ENCODE measurements at regions not wholly inside any gene's neighbourhood (a gene's known extent, or its start where the extent isn't known, plus 50 kb on each side); places are given as distances from the start of the nearest gene placed in this dataset.

DNA sequence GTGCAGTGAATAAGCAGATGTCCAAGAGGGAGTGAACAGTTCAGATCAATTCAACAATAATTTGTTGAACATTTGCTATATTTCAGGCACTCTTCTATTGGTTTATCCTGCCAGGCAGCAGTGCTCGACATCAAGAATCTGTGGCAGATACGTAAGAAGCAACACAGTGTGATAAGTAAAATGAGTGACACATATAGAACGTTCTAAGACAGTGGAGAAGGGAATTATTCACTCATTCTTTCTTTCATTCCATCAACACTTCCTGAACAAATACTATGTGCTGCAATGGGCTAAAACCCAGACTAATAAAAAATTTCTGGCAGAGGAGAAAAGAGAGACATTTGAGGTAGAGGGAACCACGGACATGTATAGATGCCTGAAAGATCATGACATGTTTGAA lies 89.9 kb upstream of the GLIS3 start:
- ATAC-seq (no peak), DNase-seq (no peak)
- intact Hi-C loops (cut with DNase I), result loop anchor here in 1 of 2 donors (10.0 kb wide), 1 partner anchor 95 kb away; no protein-coding TSS in a partner anchor

DNA sequence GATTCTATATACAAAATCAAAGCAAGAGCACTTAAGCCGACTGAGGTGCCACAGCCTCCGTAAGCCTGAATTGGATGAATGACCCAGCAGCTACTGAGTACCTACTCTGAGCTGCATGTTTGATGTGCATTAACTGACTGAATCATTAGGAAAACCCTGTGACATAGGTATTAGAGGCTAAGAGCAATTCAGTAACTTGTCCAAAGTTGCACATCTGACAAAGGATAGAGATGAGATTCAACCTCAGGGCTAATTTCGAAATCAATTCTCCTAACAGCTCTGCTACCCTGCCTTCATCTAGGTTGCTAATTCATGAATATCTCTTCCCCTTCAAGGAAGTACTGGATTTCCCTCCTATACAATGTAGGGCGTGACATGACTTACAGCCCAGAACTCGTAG lies 89.1 kb upstream of the GLIS3 start:
- no peak for DNase-seq
- no peak for ATAC-seq
- intact Hi-C loops (cut with DNase I), result no loop called here

DNA sequence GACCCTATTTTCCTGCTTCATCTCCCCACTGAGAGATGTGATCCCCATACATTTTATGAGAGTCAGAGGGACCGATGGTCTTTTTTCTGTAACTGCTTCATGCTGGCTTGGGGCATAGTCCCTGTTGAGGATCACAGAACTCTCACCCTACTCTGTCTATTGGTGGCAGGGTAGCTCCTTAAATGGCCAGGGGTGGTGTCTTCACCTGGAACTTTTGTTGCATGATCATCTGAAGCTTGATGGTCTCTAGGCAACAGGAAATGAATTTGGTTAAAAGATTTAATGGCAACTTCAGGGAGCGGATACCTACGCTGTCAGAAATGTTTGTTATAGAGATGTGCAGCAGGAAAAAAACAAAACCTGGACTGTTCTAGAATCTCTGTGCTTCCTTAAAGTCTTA lies 87.0 kb upstream of the GLIS3 start:
- intact Hi-C loops (cut with DNase I), result no loop called here
- no peak for ATAC-seq
- DNase-seq, result no peak

DNA sequence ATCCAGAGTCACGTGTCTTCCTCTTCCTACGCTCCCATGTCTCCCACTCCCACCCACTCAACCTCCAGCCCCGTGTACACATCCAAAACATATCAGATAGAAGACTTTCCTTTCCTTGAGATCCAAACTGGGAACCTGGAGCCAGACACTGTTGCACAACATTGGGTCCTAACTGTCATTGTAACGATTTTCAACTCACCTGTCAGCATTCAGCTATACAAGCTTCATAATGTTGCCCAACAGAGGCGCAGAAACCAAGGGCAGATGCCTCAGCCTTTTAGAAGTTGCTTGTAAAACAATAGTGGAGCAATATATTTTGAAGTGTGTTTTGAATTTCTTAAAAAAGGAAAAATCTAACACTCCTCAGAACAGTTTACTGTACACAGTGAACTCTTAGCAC lies 84.9 kb upstream of the GLIS3 start:
- ATAC-seq (no peak), DNase-seq (no peak)
- intact Hi-C loops (cut with DNase I), result loop anchor here in 1 of 2 donors (5.0 kb wide), 1 partner anchor 258 kb away; no protein-coding TSS in a partner anchor

DNA sequence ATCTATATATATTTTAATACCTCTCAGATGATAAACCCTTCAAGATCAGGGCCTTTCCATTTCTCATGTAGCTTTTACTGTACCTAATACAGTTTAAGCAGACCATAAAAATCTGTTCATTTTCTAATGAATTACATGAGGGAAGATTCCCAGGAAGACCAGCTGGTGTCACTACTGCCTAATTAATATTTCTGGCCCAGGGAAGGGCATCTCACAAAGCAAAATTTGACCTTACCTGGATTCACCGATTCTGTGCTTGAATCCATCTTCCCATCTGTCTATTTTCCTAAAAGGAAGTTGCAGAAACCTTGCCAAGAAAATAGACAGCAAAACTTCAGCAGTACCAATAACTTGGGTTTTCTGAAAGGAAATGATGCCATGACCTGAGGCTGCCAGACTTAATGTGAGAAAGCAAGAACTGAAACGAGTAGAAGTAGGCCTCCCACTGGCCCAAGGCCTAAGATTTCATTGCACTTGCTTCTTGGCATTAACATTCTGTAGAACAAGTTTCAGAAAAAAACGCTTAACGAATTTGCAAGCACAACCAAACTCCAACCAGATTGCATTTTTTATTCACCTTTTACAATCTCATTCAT lies 83.0 kb upstream of the GLIS3 start:
- intact Hi-C loops (cut with DNase I), result loop anchor here (2.0 to 5.0 kb wide), 2 partner anchors 256 to 259 kb away; no protein-coding TSS in a partner anchor
- ATAC-seq (peak; percentile 34 to 47), DNase-seq (no peak)

DNA sequence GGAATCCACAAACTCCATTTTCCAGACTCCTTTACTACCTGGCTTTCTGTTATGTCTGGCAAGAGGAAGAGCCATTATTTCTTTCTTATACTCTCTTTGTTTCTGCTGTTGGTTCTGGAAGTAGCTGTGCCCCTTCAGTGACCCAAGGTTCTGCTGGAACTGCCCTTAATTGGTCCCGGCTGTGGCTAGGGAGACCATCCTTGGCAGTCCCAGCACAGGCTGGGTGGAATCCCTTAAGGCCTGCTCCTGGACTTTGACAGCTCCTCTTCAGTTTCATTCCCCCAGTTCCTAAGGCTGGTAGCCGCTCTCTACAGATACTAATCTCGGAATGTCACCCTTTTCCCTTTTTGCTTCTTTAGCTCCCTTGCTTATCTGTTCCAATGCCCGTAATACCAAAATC lies 81.9 kb upstream of the GLIS3 start:
- no peak for DNase-seq
- intact Hi-C loops (cut with DNase I), result loop anchor here (2.0 to 5.0 kb wide), 2 partner anchors 257 to 261 kb away; no protein-coding TSS in a partner anchor

DNA sequence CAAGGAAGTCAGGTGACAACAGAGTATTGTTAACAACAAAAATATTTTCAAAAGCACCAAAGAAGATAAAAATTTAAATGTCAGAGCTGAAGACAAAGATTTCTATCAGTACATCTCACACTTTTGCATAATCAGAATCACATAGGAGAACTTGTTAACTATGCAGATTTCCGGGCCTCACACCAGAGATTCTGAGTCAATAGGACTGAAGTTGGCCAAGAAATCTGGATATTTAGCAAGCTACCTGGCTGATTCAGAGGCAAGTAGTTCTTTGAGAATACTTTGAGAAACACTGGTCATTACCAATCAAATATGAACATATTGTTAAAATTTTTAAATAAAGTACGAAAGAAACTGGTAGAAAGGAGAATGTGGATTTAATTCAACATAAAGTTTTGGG lies 80.5 kb upstream of the GLIS3 start:
- intact Hi-C loops (cut with DNase I), result loop anchor here in 1 of 2 donors (5.0 kb wide), 1 partner anchor 262 kb away; no protein-coding TSS in a partner anchor
- DNase-seq (no peak), ATAC-seq (no peak)

More for the DNA sequence above, 81.9 kb upstream of the GLIS3 start:
- no peak for ATAC-seq

DNA sequence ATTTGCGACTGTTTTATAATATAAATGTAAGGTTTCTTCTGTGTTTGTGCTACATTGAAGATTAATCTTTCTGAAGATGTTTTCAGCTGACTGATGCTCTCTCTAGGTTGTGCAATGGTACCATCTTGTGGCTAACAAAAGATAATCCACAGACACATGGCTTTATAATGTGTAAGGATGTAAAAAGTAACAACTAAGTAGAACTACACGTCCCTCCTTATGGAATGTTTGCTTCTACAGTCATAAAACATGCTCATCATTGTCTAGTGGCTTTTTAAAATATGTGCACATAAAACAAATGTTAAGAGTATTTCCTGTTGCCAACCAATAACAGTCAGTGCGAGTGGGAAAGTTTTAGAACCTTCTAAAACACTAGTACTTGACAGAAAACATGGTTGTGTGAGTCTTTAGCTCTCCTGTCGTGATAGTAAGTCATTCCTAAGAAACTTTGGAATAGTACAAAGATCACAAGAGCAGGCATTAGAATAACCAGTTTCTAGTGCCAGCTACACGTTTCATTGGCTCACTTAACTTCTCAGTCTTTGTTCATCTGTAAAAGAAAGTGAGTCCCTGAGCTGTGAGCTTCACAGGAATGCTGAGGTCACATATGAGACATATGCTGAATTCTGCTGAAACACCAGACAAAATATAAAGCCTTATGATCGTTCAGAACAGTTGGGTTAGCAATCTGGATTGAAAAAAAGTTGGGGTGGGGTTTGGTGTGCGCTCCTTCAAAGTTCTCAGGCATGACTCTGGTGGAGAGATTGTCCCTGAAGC lies 75.7 kb upstream of the GLIS3 start:
- intact Hi-C loops (cut with DNase I), result loop anchor here (2.0 to 10.0 kb wide), 4 partner anchors 61 to 1518 kb away; no protein-coding TSS in a partner anchor
- DNase-seq, result no peak
- ATAC-seq, result peak; percentile 58 to 59

DNA sequence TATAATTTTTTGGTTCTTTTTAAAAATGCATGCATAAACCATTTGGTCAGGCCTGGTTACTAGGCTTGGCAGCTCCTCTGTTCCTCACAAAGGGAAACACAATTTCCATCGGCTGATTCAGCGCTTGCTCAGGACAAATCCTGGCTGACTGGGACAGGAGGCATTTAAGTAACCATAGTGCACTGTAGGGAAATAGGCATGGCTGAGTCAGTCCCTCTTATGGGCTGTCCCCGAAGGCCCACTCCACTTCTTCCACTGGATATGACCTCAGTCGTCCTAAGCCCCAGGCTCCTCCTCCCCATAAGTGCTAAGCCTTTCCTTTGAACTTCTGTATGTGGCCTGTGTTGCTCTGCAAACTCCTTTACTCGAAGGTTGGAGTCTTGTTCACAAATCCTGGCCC lies 71.2 kb upstream of the GLIS3 start:
- intact Hi-C loops (cut with DNase I), result loop anchor here (10.0 kb wide), 2 partner anchors 636 to 1506 kb away; no protein-coding TSS in a partner anchor
- DNase-seq (no peak), ATAC-seq (peak in 1 of 2 donors; percentile 25)

DNA sequence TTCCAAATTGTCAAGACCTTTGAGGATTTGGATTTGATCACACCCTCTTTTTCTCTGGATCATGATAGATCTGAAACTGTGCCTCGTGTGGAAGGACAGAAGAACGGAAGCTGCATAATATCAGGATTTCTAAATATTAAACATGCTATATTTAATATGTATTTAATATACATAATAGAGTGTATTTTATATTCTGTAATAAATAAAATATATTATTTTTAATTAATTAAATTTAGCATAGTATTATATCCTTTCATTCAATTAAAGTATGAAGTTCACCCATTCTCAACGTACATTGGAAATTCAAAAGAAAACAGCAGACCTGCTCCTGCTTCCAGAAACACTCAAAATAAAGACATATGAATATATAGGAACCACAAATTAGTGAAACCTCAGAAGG lies 70.6 kb upstream of the GLIS3 start:
- no peak for ATAC-seq
- no peak for DNase-seq
- intact Hi-C loops (cut with DNase I), result loop anchor here (10.0 kb wide), 2 partner anchors 636 to 1506 kb away; no protein-coding TSS in a partner anchor

DNA sequence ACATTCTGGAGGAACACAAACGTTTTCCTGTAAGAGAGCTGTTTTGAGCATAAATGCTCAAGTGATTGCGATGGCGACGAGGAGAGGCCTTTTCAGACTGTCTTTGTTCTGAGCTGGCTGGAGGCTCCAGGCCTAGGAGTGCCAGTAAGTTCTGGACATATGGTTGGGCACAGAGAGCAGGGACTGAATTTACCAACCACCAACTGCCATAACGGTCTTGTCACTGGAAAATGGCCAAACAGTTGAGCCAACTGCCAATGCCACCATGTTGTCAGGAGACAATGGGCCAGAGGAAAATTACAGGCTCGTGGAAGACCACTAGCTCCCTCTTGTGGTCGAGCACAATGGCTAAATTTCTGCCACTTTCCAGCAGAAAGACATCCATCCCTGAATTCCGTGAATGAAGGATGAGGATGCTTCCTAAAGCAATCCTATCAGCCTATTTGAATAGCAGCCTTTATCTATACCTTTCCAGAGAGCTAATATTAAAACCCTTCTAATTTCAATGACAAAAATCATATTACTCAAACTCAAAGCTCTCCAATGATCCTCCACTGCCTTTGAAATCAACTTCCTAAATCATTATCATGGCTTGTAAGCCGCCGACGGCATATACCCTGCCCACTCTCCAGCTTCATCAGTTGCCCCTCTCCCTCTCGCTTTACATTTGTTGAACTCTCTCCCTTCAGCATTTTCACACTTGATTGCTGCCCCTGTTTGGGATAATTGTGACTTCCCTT lies 66.9 kb upstream of the GLIS3 start:
- ATAC-seq (peak in 1 of 2 donors; percentile 27), DNase-seq (no peak)
- intact Hi-C loops (cut with DNase I), result no loop called here

DNA sequence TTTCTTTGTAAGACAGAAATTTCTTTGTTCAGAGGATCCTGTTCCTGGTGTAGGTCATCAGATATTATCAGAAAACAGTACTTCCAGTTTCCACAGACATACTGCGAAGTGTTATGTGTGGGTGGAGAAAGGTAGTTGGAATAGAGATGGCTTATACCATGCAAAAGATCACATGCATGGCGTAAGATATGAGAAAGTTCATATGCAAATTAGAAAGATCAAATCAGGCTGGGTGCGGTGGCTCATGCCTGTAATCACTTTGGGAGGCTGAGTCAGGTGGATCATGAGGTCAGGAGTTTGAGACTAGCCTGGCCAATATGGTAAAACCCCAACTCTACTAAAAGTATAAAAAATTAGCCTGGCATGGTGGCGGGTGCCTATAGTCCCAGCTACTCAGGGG lies 65.2 kb upstream of the GLIS3 start:
- ATAC-seq (no peak), DNase-seq (no peak)
- intact Hi-C loops (cut with DNase I), result no loop called here

DNA sequence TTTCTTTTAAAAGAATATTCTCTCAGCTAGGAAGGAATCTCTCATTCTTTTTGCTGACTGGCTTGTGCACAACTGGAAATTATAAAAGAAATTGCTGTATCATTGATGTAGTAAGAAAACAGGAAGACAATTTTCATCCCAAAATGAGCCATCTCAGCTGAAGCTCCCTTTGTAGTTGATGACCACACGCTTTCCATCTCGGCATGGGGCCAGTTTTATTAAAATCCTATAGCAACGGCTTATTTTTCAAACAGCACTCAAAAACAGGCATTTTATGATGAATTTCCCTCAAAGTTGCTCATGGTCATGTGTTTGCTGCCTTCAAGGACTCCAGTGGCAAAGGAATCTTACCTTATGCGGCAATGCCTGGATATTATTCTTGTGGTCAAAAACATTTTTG lies 62.4 kb upstream of the GLIS3 start:
- DNase-seq (no peak), ATAC-seq (no peak)
- intact Hi-C loops (cut with DNase I), result no loop called here

DNA sequence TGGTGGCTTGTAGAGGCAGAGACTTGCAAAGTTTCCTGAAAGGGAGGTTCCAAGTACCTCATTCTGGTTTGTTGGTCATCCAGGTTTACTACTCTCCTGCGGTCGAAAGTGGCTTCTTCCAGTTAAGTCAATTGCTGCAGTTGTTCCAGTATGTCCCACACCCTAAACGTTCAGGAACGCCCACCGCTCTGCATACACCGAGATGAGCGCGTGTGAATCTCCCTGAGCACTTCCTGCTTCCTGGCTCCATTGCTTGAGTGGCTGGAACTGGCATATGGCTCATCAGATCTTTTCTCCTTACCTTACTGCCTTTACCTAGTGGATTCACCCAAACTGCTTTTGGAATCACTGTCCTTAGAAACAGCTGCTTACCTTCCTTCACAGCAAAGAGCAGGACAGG lies 59.1 kb upstream of the GLIS3 start:
- DNase-seq (no peak), ATAC-seq (no peak)
- intact Hi-C loops (cut with DNase I), result no loop called here

DNA sequence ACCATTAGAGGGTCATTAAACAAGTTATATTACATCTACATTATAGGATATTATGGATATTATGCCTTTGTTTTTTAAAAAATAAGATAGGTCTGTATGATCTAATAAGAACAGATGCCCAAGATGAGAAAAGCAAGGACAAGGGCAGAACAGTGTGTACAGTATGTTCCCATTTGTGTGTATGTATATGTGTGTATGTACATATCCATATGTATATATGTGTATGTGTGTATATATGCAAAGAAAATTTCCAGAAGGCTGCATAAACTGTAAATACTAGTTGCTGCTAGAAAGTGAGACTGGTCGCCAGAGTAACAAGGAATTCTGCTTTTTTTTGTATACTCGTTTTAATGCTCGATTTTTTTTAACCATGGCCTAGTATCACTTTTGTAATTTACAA lies 58.1 kb upstream of the GLIS3 start:
- intact Hi-C loops (cut with DNase I), result no loop called here
- no peak for DNase-seq
- ATAC-seq, result no peak

DNA sequence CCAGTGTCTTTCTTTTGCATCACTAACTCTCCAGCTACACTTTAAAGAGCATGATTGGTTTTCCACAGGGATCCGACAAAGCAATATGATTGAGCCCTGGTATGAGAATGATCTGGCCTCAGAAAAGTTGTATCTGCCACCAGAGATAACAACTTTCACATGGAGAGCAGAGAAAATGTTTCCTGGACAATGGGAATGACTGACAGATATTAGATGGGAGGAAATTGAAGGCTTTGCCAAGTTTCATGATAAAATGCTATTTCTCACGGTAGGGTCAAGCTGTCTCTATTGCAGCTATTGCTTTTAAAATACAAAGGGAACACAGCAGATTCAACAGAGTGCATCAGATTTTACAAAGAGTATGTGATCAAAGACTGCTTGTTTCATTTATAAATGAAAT lies 56.4 kb upstream of the GLIS3 start:
- ATAC-seq, result no peak
- DNase-seq, result no peak
- intact Hi-C loops (cut with DNase I), result no loop called here

DNA sequence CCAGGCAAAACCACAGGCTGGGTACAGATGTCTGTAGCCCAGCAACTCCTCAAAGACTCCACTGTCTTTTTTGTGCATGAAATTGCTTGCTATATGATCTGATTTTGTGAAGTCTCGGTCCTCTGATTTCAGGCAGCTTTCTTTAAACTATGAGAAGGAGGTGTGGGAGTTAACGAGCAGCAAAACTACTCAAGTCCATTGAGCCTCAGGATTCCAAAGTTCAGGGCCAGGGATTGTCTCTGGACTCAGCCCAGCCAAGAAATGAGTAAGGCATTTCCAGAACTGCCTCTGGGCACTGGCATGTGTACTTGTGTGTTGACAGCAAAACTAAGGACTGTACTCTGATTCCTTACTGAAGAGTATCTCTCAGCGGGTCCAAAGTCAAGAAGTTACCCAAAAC lies 53.4 kb upstream of the GLIS3 start:
- intact Hi-C loops (cut with DNase I), result no loop called here
- ATAC-seq (peak in 1 of 2 donors; percentile 42), DNase-seq (no peak)

DNA sequence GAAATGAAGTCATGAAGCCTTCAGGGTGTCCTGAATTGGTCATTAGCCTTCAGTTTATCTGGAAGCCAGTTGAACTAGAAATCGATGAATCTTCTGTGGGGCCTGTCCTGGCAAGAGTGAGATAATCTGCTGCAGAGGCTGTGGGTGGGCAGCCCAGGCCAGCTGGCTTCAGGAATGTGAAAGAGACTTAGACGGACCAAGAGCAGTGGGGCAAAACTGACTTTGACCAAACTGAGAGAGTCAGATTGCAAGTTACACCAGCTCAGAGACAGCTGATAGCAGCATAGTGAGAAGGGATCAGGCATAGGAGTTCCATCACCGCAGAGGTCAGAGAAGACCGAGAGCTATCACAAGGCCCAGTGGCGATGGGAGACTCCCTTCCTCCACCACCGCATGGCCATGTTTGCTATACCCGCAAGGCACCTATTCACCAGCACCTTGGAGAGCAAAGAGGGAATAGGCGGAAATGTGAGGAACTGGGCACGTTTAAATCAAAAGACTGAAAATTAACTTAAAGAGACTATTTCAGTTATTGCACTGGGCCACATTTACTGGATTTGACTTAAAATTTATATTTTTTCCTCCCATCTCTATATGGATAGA lies 50.0 kb upstream of the GLIS3 start:
- intact Hi-C loops (cut with DNase I), result no loop called here
- DNase-seq, result no peak
- no peak for ATAC-seq

Data from left cardiac atrium (tissue), 4 donors.